ENCODE measurements at regions not wholly inside any gene's neighbourhood (a gene's known extent, or its start where the extent isn't known, plus 50 kb on each side); places are given as distances from the start of the nearest gene placed in this dataset.

GRCh38 chr1:95953015-95953414 is 719.0 kb downstream of the RWDD3 start:
- no peak for DNase-seq
- Histone ChIP-seq H3K27me3 (ENCODE audit: low read length) (no peaks in the 10 kb centered on the region), H2AFZ (ENCODE audit: low read length) (no peak overlapping the region)

GRCh38 chr1:95954585-95954984 is 720.6 kb downstream of the RWDD3 start:
- H3K4me1 ChIP-seq (ENCODE audit: low read length), result no peaks in the 10 kb centered on the region
- no peaks in the 10 kb centered on the region for H3K27me3 ChIP-seq (ENCODE audit: low read length)
- no peak overlapping the region for H2AFZ ChIP-seq (ENCODE audit: low read length)
- H3K9me2 ChIP-seq (replicated peaks; ENCODE audit: insufficient read depth, low read length), result no peaks in the 10 kb centered on the region
- H3K27ac ChIP-seq (ENCODE audit: low read length), result no peak overlapping the region
- H4K20me1 ChIP-seq (ENCODE audit: insufficient read depth, low read depth, low read length), result no peaks in the 10 kb centered on the region
- H3K79me2 ChIP-seq (ENCODE audit: low read length), result no peaks in the 10 kb centered on the region
- no peak overlapping the region for H3K4me3 ChIP-seq (ENCODE audit: low read length)
- no peaks in the 10 kb centered on the region for H3K9me3 ChIP-seq (ENCODE audit: low read length)
- DNase-seq, result no peak
- no peaks in the 10 kb centered on the region for H3K36me3 ChIP-seq (ENCODE audit: insufficient read depth, low read length)
- H3K9ac ChIP-seq (ENCODE audit: low read length), result no peak overlapping the region
- H3K4me2 ChIP-seq (ENCODE audit: low read depth, low read length, poor library complexity, severe bottlenecking), result no peak overlapping the region

More at GRCh38 chr1:95953015-95953414, 719.0 kb downstream of the RWDD3 start:
- Histone ChIP-seq H3K4me2 (ENCODE audit: low read depth, low read length, poor library complexity, severe bottlenecking) (no peak overlapping the region), H3K4me1 (ENCODE audit: low read length) (no peaks in the 10 kb centered on the region), H3K4me3 (ENCODE audit: low read length) (no peak overlapping the region), H4K20me1 (ENCODE audit: insufficient read depth, low read depth, low read length) (no peaks in the 10 kb centered on the region), H3K79me2 (ENCODE audit: low read length) (no peaks in the 10 kb centered on the region), H3K27ac (ENCODE audit: low read length) (no peak overlapping the region), H3K9me2 (replicated peaks; ENCODE audit: insufficient read depth, low read length) (no peaks in the 10 kb centered on the region), H3K36me3 (ENCODE audit: insufficient read depth, low read length) (no peaks in the 10 kb centered on the region), H3K9me3 (ENCODE audit: low read length) (no peaks in the 10 kb centered on the region), H3K9ac (ENCODE audit: low read length) (no peak overlapping the region)

GRCh38 chr1:95956215-95956614 is 722.2 kb downstream of the RWDD3 start:
- H3K27ac ChIP-seq (ENCODE audit: low read length), result no peak overlapping the region
- H3K9me3 ChIP-seq (ENCODE audit: low read length), result no peaks in the 10 kb centered on the region
- H4K20me1 ChIP-seq (ENCODE audit: insufficient read depth, low read depth, low read length), result no peaks in the 10 kb centered on the region
- no peaks in the 10 kb centered on the region for H3K79me2 ChIP-seq (ENCODE audit: low read length)
- no peaks in the 10 kb centered on the region for H3K9me2 ChIP-seq (replicated peaks; ENCODE audit: insufficient read depth, low read length)
- H3K4me1 ChIP-seq (ENCODE audit: low read length), result no peaks in the 10 kb centered on the region
- H3K27me3 ChIP-seq (ENCODE audit: low read length), result no peaks in the 10 kb centered on the region
- no peak overlapping the region for H3K4me2 ChIP-seq (ENCODE audit: low read depth, low read length, poor library complexity, severe bottlenecking)
- no peak overlapping the region for H3K4me3 ChIP-seq (ENCODE audit: low read length)
- no peak overlapping the region for H2AFZ ChIP-seq (ENCODE audit: low read length)
- H3K9ac ChIP-seq (ENCODE audit: low read length), result no peak overlapping the region
- no peak for DNase-seq
- H3K36me3 ChIP-seq (ENCODE audit: insufficient read depth, low read length), result no peaks in the 10 kb centered on the region

- no peak for DNase-seq
- H4K20me1 ChIP-seq (ENCODE audit: insufficient read depth, low read depth, low read length), result no peaks in the 10 kb centered on the region
- no peak overlapping the region for H3K4me2 ChIP-seq (ENCODE audit: low read depth, low read length, poor library complexity, severe bottlenecking)
- H3K9ac ChIP-seq (ENCODE audit: low read length), result no peak overlapping the region
- no peak overlapping the region for H2AFZ ChIP-seq (ENCODE audit: low read length)
- no peaks in the 10 kb centered on the region for H3K4me1 ChIP-seq (ENCODE audit: low read length)
- no peaks in the 10 kb centered on the region for H3K79me2 ChIP-seq (ENCODE audit: low read length)
- H3K27ac ChIP-seq (ENCODE audit: low read length), result no peak overlapping the region
- H3K36me3 ChIP-seq (ENCODE audit: insufficient read depth, low read length), result no peaks in the 10 kb centered on the region
- no peaks in the 10 kb centered on the region for H3K9me2 ChIP-seq (replicated peaks; ENCODE audit: insufficient read depth, low read length)
- H3K4me3 ChIP-seq (ENCODE audit: low read length), result no peak overlapping the region
- H3K9me3 ChIP-seq (ENCODE audit: low read length), result no peaks in the 10 kb centered on the region
- no peaks in the 10 kb centered on the region for H3K27me3 ChIP-seq (ENCODE audit: low read length)
Observed at GRCh38 chr1:95957748-95958147, 723.7 kb downstream of the RWDD3 start.

GRCh38 chr1:95966866-95967265 is 732.9 kb downstream of the RWDD3 start:
- Histone ChIP-seq H3K27me3 (ENCODE audit: low read length) (no peaks in the 10 kb centered on the region), H3K36me3 (ENCODE audit: insufficient read depth, low read length) (no peaks in the 10 kb centered on the region), H3K9ac (ENCODE audit: low read length) (no peak overlapping the region), H2AFZ (ENCODE audit: low read length) (no peak overlapping the region), H3K9me2 (replicated peaks; ENCODE audit: insufficient read depth, low read length) (no peaks in the 10 kb centered on the region), H3K79me2 (ENCODE audit: low read length) (no peaks in the 10 kb centered on the region), H3K4me3 (ENCODE audit: low read length) (no peak overlapping the region), H4K20me1 (ENCODE audit: insufficient read depth, low read depth, low read length) (no peaks in the 10 kb centered on the region), H3K4me1 (ENCODE audit: low read length) (no peaks in the 10 kb centered on the region), H3K4me2 (ENCODE audit: low read depth, low read length, poor library complexity, severe bottlenecking) (no peak overlapping the region), H3K9me3 (ENCODE audit: low read length) (no peaks in the 10 kb centered on the region), H3K27ac (ENCODE audit: low read length) (no peak overlapping the region)
- DNase-seq, result no peak

GRCh38 chr1:95974586-95974985 is 740.6 kb downstream of the RWDD3 start:
- Histone ChIP-seq H3K4me1 (ENCODE audit: low read length) (no peaks in the 10 kb centered on the region), H3K27me3 (ENCODE audit: low read length) (no peaks in the 10 kb centered on the region), H3K27ac (ENCODE audit: low read length) (no peak overlapping the region), H3K4me2 (ENCODE audit: low read depth, low read length, poor library complexity, severe bottlenecking) (no peak overlapping the region), H2AFZ (ENCODE audit: low read length) (no peak overlapping the region), H3K36me3 (ENCODE audit: insufficient read depth, low read length) (no peaks in the 10 kb centered on the region), H3K9me2 (replicated peaks; ENCODE audit: insufficient read depth, low read length) (no peaks in the 10 kb centered on the region), H3K79me2 (ENCODE audit: low read length) (no peaks in the 10 kb centered on the region), H3K9me3 (ENCODE audit: low read length) (no peaks in the 10 kb centered on the region), H3K4me3 (ENCODE audit: low read length) (no peak overlapping the region), H4K20me1 (ENCODE audit: insufficient read depth, low read depth, low read length) (no peaks in the 10 kb centered on the region), H3K9ac (ENCODE audit: low read length) (no peak overlapping the region)
- DNase-seq, result no peak

- H3K27ac ChIP-seq (ENCODE audit: low read length), result no peak overlapping the region
- no peaks in the 10 kb centered on the region for H3K79me2 ChIP-seq (ENCODE audit: low read length)
- H3K4me2 ChIP-seq (ENCODE audit: low read depth, low read length, poor library complexity, severe bottlenecking), result no peak overlapping the region
- H4K20me1 ChIP-seq (ENCODE audit: insufficient read depth, low read depth, low read length), result no peaks in the 10 kb centered on the region
- H3K9me2 ChIP-seq (replicated peaks; ENCODE audit: insufficient read depth, low read length), result no peaks in the 10 kb centered on the region
- H2AFZ ChIP-seq (ENCODE audit: low read length), result no peak overlapping the region
- DNase-seq, result no peak
- H3K9ac ChIP-seq (ENCODE audit: low read length), result no peak overlapping the region
- H3K4me1 ChIP-seq (ENCODE audit: low read length), result no peaks in the 10 kb centered on the region
- H3K4me3 ChIP-seq (ENCODE audit: low read length), result no peak overlapping the region
- no peaks in the 10 kb centered on the region for H3K27me3 ChIP-seq (ENCODE audit: low read length)
- H3K36me3 ChIP-seq (ENCODE audit: insufficient read depth, low read length), result no peaks in the 10 kb centered on the region
- no peaks in the 10 kb centered on the region for H3K9me3 ChIP-seq (ENCODE audit: low read length)
Observed at GRCh38 chr1:95982711-95983110, 738.9 kb upstream of the PTBP2 start.

- Histone ChIP-seq H3K9me3 (ENCODE audit: low read length) (no peaks in the 10 kb centered on the region), H3K9me2 (replicated peaks; ENCODE audit: insufficient read depth, low read length) (no peaks in the 10 kb centered on the region), H3K27me3 (ENCODE audit: low read length) (no peaks in the 10 kb centered on the region), H3K36me3 (ENCODE audit: insufficient read depth, low read length) (no peaks in the 10 kb centered on the region), H3K79me2 (ENCODE audit: low read length) (no peaks in the 10 kb centered on the region), H4K20me1 (ENCODE audit: insufficient read depth, low read depth, low read length) (no peaks in the 10 kb centered on the region), H3K9ac (ENCODE audit: low read length) (no peak overlapping the region), H2AFZ (ENCODE audit: low read length) (no peak overlapping the region), H3K4me3 (ENCODE audit: low read length) (no peak overlapping the region), H3K27ac (ENCODE audit: low read length) (no peak overlapping the region), H3K4me1 (ENCODE audit: low read length) (no peaks in the 10 kb centered on the region), H3K4me2 (ENCODE audit: low read depth, low read length, poor library complexity, severe bottlenecking) (no peak overlapping the region)
- no peak for DNase-seq
Observed at GRCh38 chr1:95983831-95984230, 737.8 kb upstream of the PTBP2 start.

- Histone ChIP-seq H3K36me3 (ENCODE audit: insufficient read depth, low read length) (no peaks in the 10 kb centered on the region), H3K9me2 (replicated peaks; ENCODE audit: insufficient read depth, low read length) (no peaks in the 10 kb centered on the region), H3K27me3 (ENCODE audit: low read length) (no peaks in the 10 kb centered on the region), H2AFZ (ENCODE audit: low read length) (no peak overlapping the region), H4K20me1 (ENCODE audit: insufficient read depth, low read depth, low read length) (no peaks in the 10 kb centered on the region), H3K9ac (ENCODE audit: low read length) (no peak overlapping the region), H3K9me3 (ENCODE audit: low read length) (no peaks in the 10 kb centered on the region), H3K4me2 (ENCODE audit: low read depth, low read length, poor library complexity, severe bottlenecking) (no peak overlapping the region), H3K27ac (ENCODE audit: low read length) (no peak overlapping the region), H3K4me3 (ENCODE audit: low read length) (no peak overlapping the region), H3K79me2 (ENCODE audit: low read length) (no peaks in the 10 kb centered on the region), H3K4me1 (ENCODE audit: low read length) (no peaks in the 10 kb centered on the region)
- DNase-seq, result no peak
Observed at GRCh38 chr1:95984798-95985374, 736.7 kb upstream of the PTBP2 start.
